ENCODE measurements at regions not wholly inside any gene's neighbourhood (a gene's known extent, or its start where the extent isn't known, plus 50 kb on each side); places are given as distances from the start of the nearest gene placed in this dataset.

- Mint-ChIP-seq H3K9me3 (no peaks in the 10 kb centered on the region), H3K27ac (no peak overlapping the region), H3K36me3 (no peaks in the 10 kb centered on the region)
- ATAC-seq (no peak), DNase-seq (ENCODE audit: low spot score in 2 of 2) (no peak)
Observed at GRCh38 chr16:87234601-87235000, 82.6 kb downstream of the C16orf95 start.

- Mint-ChIP-seq H3K36me3 (no peaks in the 10 kb centered on the region), H3K27ac (peak overlapping the region in 1 of 2 donors; percentile 79), H3K9me3 (no peaks in the 10 kb centered on the region)
- DNase-seq (ENCODE audit: low spot score in 2 of 2) (no peak), ATAC-seq (no peak)
Observed at GRCh38 chr16:87235810-87236515, 81.2 kb downstream of the C16orf95 start.

- ATAC-seq: no peak
- DNase-seq (ENCODE audit: low spot score in 2 of 2): no peak
- no peaks in the 10 kb centered on the region for H3K36me3 Mint-ChIP-seq
- no peaks in the 10 kb centered on the region for H3K9me3 Mint-ChIP-seq
- H3K27ac Mint-ChIP-seq: peak overlapping the region in 1 of 2 donors; percentile 62
Observed at GRCh38 chr16:87236516-87237115, 80.6 kb downstream of the C16orf95 start.

GRCh38 chr16:87238361-87238715 is 78.9 kb downstream of the C16orf95 start:
- Mint-ChIP-seq H3K9me3 (no peaks in the 10 kb centered on the region), H3K27ac (no peak overlapping the region), H3K36me3 (no peaks in the 10 kb centered on the region)
- no peak for DNase-seq (ENCODE audit: low spot score in 2 of 2)
- no peak for ATAC-seq

- no peaks in the 10 kb centered on the region for H3K9me3 Mint-ChIP-seq
- H3K27ac Mint-ChIP-seq: no peak overlapping the region
- DNase-seq (ENCODE audit: low spot score in 2 of 2) (no peak), ATAC-seq (no peak)
- no peaks in the 10 kb centered on the region for H3K36me3 Mint-ChIP-seq
Observed at GRCh38 chr16:87239545-87239944, 77.6 kb downstream of the C16orf95 start.

GRCh38 chr16:87240211-87241136 is 76.7 kb downstream of the C16orf95 start:
- DNase-seq (ENCODE audit: low spot score in 2 of 2): no peak
- no peak for ATAC-seq
- H3K9me3 Mint-ChIP-seq: no peaks in the 10 kb centered on the region
- peak overlapping the region in 1 of 2 donors; percentile 58 for H3K27ac Mint-ChIP-seq
- H3K36me3 Mint-ChIP-seq: no peaks in the 10 kb centered on the region

GRCh38 chr16:87241137-87241771 is 75.9 kb downstream of the C16orf95 start:
- DNase-seq (ENCODE audit: low spot score in 2 of 2) (no peak), ATAC-seq (no peak)
- Mint-ChIP-seq H3K36me3 (no peaks in the 10 kb centered on the region), H3K9me3 (no peaks in the 10 kb centered on the region), H3K27ac (peak overlapping the region in 1 of 2 donors; percentile 39)

- DNase-seq (ENCODE audit: low spot score in 2 of 2) (no peak), ATAC-seq (peak in 1 of 2 donors; percentile 70)
- no peak overlapping the region for H3K27ac Mint-ChIP-seq
- H3K9me3 Mint-ChIP-seq: no peaks in the 10 kb centered on the region
- no peaks in the 10 kb centered on the region for H3K36me3 Mint-ChIP-seq
Observed at GRCh38 chr16:87243478-87243877, 73.7 kb downstream of the C16orf95 start.

- ATAC-seq (no peak), DNase-seq (ENCODE audit: low spot score in 2 of 2) (no peak)
- H3K36me3 Mint-ChIP-seq: no peaks in the 10 kb centered on the region
- H3K27ac Mint-ChIP-seq: no peak overlapping the region
- H3K9me3 Mint-ChIP-seq: no peaks in the 10 kb centered on the region
Observed at GRCh38 chr16:87244636-87245197, 72.5 kb downstream of the C16orf95 start.

- no peaks in the 10 kb centered on the region for H3K36me3 Mint-ChIP-seq
- ATAC-seq (no peak), DNase-seq (ENCODE audit: low spot score in 2 of 2) (no peak)
- H3K27ac Mint-ChIP-seq: peak overlapping the region in 1 of 2 donors; percentile 44
- no peaks in the 10 kb centered on the region for H3K9me3 Mint-ChIP-seq
Observed at GRCh38 chr16:87245511-87245910, 71.7 kb downstream of the C16orf95 start.

- ATAC-seq (no peak), DNase-seq (ENCODE audit: low spot score in 2 of 2) (no peak)
- H3K27ac Mint-ChIP-seq: no peak overlapping the region
- no peaks in the 10 kb centered on the region for H3K36me3 Mint-ChIP-seq
- no peaks in the 10 kb centered on the region for H3K9me3 Mint-ChIP-seq
Observed at GRCh38 chr16:87246269-87247065, 70.7 kb downstream of the C16orf95 start.

- Mint-ChIP-seq H3K9me3 (no peaks in the 10 kb centered on the region), H3K27ac (no peak overlapping the region), H3K36me3 (no peaks in the 10 kb centered on the region)
- ATAC-seq (peak in 1 of 2 donors; percentile 54), DNase-seq (ENCODE audit: low spot score in 2 of 2) (no peak)
Observed at GRCh38 chr16:87248714-87249113, 68.5 kb downstream of the C16orf95 start.

GRCh38 chr16:87249425-87249824 is 67.8 kb downstream of the C16orf95 start:
- Mint-ChIP-seq H3K9me3 (no peaks in the 10 kb centered on the region), H3K36me3 (no peaks in the 10 kb centered on the region), H3K27ac (no peak overlapping the region)
- no peak for DNase-seq (ENCODE audit: low spot score in 2 of 2)
- no peak for ATAC-seq

GRCh38 chr16:87250431-87250960 is 66.7 kb downstream of the C16orf95 start:
- Mint-ChIP-seq H3K36me3 (no peaks in the 10 kb centered on the region), H3K9me3 (no peaks in the 10 kb centered on the region), H3K27ac (no peak overlapping the region)
- ATAC-seq (no peak), DNase-seq (ENCODE audit: low spot score in 2 of 2) (no peak)

- no peaks in the 10 kb centered on the region for H3K36me3 Mint-ChIP-seq
- no peak for DNase-seq (ENCODE audit: low spot score in 2 of 2)
- ATAC-seq: no peak
- no peak overlapping the region for H3K27ac Mint-ChIP-seq
- H3K9me3 Mint-ChIP-seq: no peaks in the 10 kb centered on the region
Observed at GRCh38 chr16:87252269-87252970, 64.8 kb downstream of the C16orf95 start.

All from activated naive CD4-positive, alpha-beta T cell treated with anti-CD3 and anti-CD28 coated beads, Interleukin-2, amount 50 U/mL, for 72 hours (primary cell).